GM12875 (cell line): ENCODE measurements at regions not wholly inside any gene's neighbourhood (a gene's known extent, or its start where the extent isn't known, plus 50 kb on each side); places are given as distances from the start of the nearest gene placed in this dataset.

Source experiments
- H3K4me3 ChIP-seq: one replicate; pipeline ENCODE4 v1.5.1; 2011; ENCODE audit warnings: low read depth, low read length, control low read depth
- CTCF ChIP-seq: IDR thresholded peaks from 2 replicates; pipeline ENCODE4 v1.5.1; 2011; ENCODE audit warnings: low read depth, mild to moderate bottlenecking, control low read depth, inconsistent platforms, low read length, moderate library complexity, borderline replicate concordance; ENCODE audit not compliant: insufficient read depth

GRCh38 chr12:78739653-78740052 lies 124.9 kb upstream of the SYT1 start:
- H3K4me3 ChIP-seq, result no peak overlapping the region
- TF ChIP-seq CTCF, result no peak

- no peak for TF ChIP-seq CTCF
- H3K4me3 ChIP-seq, result no peak overlapping the region
Measured at GRCh38 chr12:78746001-78746400, 118.6 kb upstream of the SYT1 start.

GRCh38 chr12:78753058-78753457 lies 111.5 kb upstream of the SYT1 start:
- TF ChIP-seq CTCF, result no peak
- no peak overlapping the region for H3K4me3 ChIP-seq

- H3K4me3 ChIP-seq, result no peak overlapping the region
- TF ChIP-seq CTCF, result no peak
Measured at GRCh38 chr12:78756936-78757335, 107.6 kb upstream of the SYT1 start.

DNA sequence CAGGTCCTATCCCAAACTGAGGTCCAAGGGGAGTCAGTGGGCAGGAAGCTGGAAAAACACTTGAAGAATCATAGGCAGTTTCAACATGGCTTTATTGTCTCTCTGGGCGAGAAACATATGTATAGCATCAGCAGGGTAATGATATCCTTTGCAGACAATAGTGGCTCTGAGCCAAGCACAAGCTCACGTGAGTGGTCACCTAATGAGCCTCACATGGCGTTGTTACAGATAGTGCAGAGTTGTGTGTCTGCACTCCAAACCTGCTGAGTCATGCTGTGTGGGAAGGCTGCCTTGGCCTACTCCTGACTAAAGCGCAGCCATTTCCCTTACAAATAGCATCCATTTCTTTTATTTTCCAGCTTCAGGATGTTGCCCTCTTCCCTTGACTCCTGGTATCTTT lies 105.2 kb upstream of the SYT1 start:
- H3K4me3 ChIP-seq, result no peak overlapping the region
- TF ChIP-seq CTCF, result no peak

DNA sequence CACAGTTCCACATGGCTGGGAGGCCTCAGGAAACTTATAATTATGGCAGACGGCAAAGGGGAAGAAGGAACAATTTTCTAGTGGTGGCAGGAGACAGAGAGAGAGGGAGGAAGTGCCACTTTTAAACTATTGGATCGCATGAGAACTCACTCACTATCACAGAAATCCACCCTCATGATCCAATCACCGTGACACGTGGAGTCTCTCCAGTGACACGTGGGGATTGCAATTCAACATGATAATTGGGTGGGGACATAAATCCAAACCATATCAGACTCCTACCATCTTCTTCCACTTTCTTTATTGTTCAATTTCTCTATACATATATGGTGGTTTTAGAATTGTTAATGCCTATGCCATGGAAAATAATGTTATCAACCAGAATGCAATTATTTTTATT lies 103.7 kb upstream of the SYT1 start:
- TF ChIP-seq CTCF, result no peak
- H3K4me3 ChIP-seq, result no peak overlapping the region

GRCh38 chr12:78764913-78765312 lies 99.7 kb upstream of the SYT1 start:
- no peak overlapping the region for H3K4me3 ChIP-seq
- TF ChIP-seq CTCF, result no peak
